ENCODE measurements at regions not wholly inside any gene's neighbourhood (a gene's known extent, or its start where the extent isn't known, plus 50 kb on each side); places are given as distances from the start of the nearest gene placed in this dataset.

DNA sequence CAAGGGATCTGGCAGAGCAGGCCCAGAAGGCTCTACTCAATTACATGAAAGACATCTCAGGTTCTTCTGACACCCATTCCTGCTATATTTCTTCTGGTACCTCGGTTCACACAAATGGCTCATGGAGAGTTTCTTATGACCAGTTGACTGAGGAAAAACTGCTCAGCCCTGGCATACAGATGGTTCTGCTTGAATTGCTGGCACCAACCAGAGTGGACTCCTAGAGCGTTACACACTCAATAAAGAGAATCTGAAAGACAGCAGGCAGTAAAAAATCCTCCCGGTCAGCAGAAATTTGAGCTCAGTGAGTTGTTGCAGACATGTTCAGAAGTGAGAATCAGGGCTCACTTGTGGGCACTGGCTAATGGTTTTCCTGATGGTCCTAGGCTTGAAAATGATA, 434.4 kb downstream of the TCERG1L start:
- ChIA-PET POLR2A (no interaction called here), CTCF (no interaction called here)
- peaks cover 20% of the 10 kb centered on the region for H3K27me3 ChIP-seq (ENCODE audit: control insufficient read depth, insufficient read depth, low read length)
- no peak overlapping the region for H3K27ac ChIP-seq (ENCODE audit: low read length)
- in situ Hi-C loops (cut with HindIII; ENCODE audit: low pct_unique_long_range_greater_than_20kb, low sequenced_read_pairs) (no loop called here), intact Hi-C loops (cut with micrococcal nuclease; ENCODE audit: unreplicated experiment) (no loop called here)
- TF ChIP-seq TCF7L2 (IDR thresholded peaks at IDR 0.05; ENCODE audit: low read depth, low read length), result no peak
- TF ChIP-seq, protein P1, sequence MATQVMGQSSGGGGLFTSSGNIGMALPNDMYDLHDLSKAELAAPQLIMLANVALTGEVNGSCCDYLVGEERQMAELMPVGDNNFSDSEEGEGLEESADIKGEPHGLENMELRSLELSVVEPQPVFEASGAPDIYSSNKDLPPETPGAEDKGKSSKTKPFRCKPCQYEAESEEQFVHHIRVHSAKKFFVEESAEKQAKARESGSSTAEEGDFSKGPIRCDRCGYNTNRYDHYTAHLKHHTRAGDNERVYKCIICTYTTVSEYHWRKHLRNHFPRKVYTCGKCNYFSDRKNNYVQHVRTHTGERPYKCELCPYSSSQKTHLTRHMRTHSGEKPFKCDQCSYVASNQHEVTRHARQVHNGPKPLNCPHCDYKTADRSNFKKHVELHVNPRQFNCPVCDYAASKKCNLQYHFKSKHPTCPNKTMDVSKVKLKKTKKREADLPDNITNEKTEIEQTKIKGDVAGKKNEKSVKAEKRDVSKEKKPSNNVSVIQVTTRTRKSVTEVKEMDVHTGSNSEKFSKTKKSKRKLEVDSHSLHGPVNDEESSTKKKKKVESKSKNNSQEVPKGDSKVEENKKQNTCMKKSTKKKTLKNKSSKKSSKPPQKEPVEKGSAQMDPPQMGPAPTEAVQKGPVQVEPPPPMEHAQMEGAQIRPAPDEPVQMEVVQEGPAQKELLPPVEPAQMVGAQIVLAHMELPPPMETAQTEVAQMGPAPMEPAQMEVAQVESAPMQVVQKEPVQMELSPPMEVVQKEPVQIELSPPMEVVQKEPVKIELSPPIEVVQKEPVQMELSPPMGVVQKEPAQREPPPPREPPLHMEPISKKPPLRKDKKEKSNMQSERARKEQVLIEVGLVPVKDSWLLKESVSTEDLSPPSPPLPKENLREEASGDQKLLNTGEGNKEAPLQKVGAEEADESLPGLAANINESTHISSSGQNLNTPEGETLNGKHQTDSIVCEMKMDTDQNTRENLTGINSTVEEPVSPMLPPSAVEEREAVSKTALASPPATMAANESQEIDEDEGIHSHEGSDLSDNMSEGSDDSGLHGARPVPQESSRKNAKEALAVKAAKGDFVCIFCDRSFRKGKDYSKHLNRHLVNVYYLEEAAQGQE (IDR thresholded peaks at IDR 0.05; ENCODE audit: insufficient read depth in 1 of 2, low read depth in 2 of 2, low read length in 1 of 2), result no peak
- TF ChIP-seq, protein P2, sequence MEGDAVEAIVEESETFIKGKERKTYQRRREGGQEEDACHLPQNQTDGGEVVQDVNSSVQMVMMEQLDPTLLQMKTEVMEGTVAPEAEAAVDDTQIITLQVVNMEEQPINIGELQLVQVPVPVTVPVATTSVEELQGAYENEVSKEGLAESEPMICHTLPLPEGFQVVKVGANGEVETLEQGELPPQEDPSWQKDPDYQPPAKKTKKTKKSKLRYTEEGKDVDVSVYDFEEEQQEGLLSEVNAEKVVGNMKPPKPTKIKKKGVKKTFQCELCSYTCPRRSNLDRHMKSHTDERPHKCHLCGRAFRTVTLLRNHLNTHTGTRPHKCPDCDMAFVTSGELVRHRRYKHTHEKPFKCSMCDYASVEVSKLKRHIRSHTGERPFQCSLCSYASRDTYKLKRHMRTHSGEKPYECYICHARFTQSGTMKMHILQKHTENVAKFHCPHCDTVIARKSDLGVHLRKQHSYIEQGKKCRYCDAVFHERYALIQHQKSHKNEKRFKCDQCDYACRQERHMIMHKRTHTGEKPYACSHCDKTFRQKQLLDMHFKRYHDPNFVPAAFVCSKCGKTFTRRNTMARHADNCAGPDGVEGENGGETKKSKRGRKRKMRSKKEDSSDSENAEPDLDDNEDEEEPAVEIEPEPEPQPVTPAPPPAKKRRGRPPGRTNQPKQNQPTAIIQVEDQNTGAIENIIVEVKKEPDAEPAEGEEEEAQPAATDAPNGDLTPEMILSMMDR (IDR thresholded peaks at IDR 0.05), result no peak
- TF ChIP-seq SIN3A (IDR thresholded peaks at IDR 0.05; ENCODE audit: borderline replicate concordance, insufficient read depth, low read depth, low read length), result no peak
- TF ChIP-seq POLR2AphosphoS5 (IDR thresholded peaks at IDR 0.05; ENCODE audit: low read depth, low read length), result no peak
- DNase-seq (ENCODE audit: low read depth, low spot score) (no peak), ATAC-seq (no peak)
- BruUV-seq (replicated peaks), result no TSS peak
- H3K4me3 ChIP-seq (ENCODE audit: low read depth in 2 of 2, low read length in 2 of 2), result no peak overlapping the region
- no peaks in the 10 kb centered on the region for H3K9me3 ChIP-seq (ENCODE audit: control insufficient read depth, insufficient read depth, low read depth, low read length)
- no peaks in the 10 kb centered on the region for H3K36me3 ChIP-seq (ENCODE audit: control insufficient read depth, insufficient read depth, low read length)
- H3K4me1 ChIP-seq (ENCODE audit: control insufficient read depth, insufficient read depth, low read length), result no peaks in the 10 kb centered on the region

DNA sequence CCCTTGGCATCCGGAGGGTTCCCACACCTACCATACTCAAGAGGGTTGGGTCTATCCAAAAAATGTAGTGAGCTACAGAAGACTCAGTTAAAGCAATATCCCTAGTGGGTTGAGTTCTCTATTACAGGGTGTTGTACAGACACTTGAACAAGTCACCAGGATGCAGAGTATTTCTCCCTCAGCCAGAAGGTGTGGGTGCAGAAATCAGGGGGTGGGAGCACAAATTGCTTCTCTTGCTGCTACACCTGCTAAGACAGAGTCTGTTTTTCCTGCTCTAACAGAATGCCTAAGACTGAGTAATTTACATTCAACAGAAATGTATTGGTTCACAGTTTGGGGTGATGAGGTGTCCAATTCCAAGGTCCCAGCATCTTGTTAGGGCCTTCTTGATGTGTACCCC, 433.4 kb downstream of the TCERG1L start:
- intact Hi-C loops (cut with micrococcal nuclease; ENCODE audit: unreplicated experiment) (no loop called here), in situ Hi-C loops (cut with HindIII; ENCODE audit: low pct_unique_long_range_greater_than_20kb, low sequenced_read_pairs) (no loop called here)
- DNase-seq (ENCODE audit: low read depth, low spot score) (no peak), ATAC-seq (no peak)
- ChIA-PET CTCF (no interaction called here), POLR2A (no interaction called here)
- TF ChIP-seq, protein P1 (IDR thresholded peaks at IDR 0.05; ENCODE audit: insufficient read depth in 1 of 2, low read depth in 2 of 2, low read length in 1 of 2), result no peak
- TF ChIP-seq SIN3A (IDR thresholded peaks at IDR 0.05; ENCODE audit: borderline replicate concordance, insufficient read depth, low read depth, low read length), result no peak
- TF ChIP-seq POLR2AphosphoS5 (IDR thresholded peaks at IDR 0.05; ENCODE audit: low read depth, low read length), result no peak
- TF ChIP-seq, protein P2 (IDR thresholded peaks at IDR 0.05), result no peak
- no peak for TF ChIP-seq TCF7L2 (IDR thresholded peaks at IDR 0.05; ENCODE audit: low read depth, low read length)
- no peak overlapping the region for H3K4me3 ChIP-seq (ENCODE audit: low read depth in 2 of 2, low read length in 2 of 2)
- H3K27ac ChIP-seq (ENCODE audit: low read length), result no peak overlapping the region
- no peaks in the 10 kb centered on the region for H3K4me1 ChIP-seq (ENCODE audit: control insufficient read depth, insufficient read depth, low read length)
- no peaks in the 10 kb centered on the region for H3K9me3 ChIP-seq (ENCODE audit: control insufficient read depth, insufficient read depth, low read depth, low read length)
- H3K36me3 ChIP-seq (ENCODE audit: control insufficient read depth, insufficient read depth, low read length), result no peaks in the 10 kb centered on the region
- H3K27me3 ChIP-seq (ENCODE audit: control insufficient read depth, insufficient read depth, low read length), result peaks cover 21% of the 10 kb centered on the region
- no TSS peak for BruUV-seq (replicated peaks)
